DOHH2 (cell line): ENCODE measurements at regions not wholly inside any gene's neighbourhood (a gene's known extent, or its start where the extent isn't known, plus 50 kb on each side); places are given as distances from the start of the nearest gene placed in this dataset.

Source experiments
- CTCF ChIP-seq: fragments of 200-600 bp; sonication (generic); IDR thresholded peaks from one replicate; pipeline ENCODE4 v1.5.1; 2014; ENCODE audit warnings: antibody characterized with exemption, mild to moderate bottlenecking, low read depth, low read length; ENCODE audit not compliant: poor library complexity, severe bottlenecking
- EZH2phosphoT487 ChIP-seq: fragments of 200-600 bp; sonication (generic); IDR thresholded peaks from 2 replicates; pipeline ENCODE4 v1.6.1; 2017; ENCODE audit warnings: borderline replicate concordance, mild to moderate bottlenecking, antibody characterized with exemption, low read length, moderate library complexity, mixed read lengths

- TF ChIP-seq CTCF (peak; percentile 27), EZH2phosphoT487 (no peak)
These were observed 143.7 kb upstream of the ZNF385D start for GRCh38 chr3:21894459-21895340.
